Mesodermal cell (in vitro differentiated cells): ENCODE measurements at regions not wholly inside any gene's neighbourhood (a gene's known extent, or its start where the extent isn't known, plus 50 kb on each side); places are given as distances from the start of the nearest gene placed in this dataset.

ENCODE experiments used
- H3K27ac ChIP-seq: 2 replicates; pipeline ENCODE4 v1.7.0; 2013; ENCODE audit warnings: mild to moderate bottlenecking, low read depth, low read length, moderate library complexity; ENCODE audit not compliant: severe bottlenecking
- H3K36me3 ChIP-seq: 2 replicates; pipeline ENCODE4 v1.7.1; 2013; ENCODE audit warnings: mild to moderate bottlenecking, low read length, moderate library complexity; ENCODE audit not compliant: control insufficient read depth, insufficient read depth
- H3K4me1 ChIP-seq: one replicate; pipeline ENCODE4 v1.7.1; 2013; ENCODE audit warnings: mild to moderate bottlenecking, low read length; ENCODE audit not compliant: insufficient read depth, control insufficient read depth, poor library complexity, severe bottlenecking
- H3K4me3 ChIP-seq: 2 replicates; pipeline ENCODE4 v1.7.0; 2013; ENCODE audit warnings: low read length, control low read depth, mild to moderate bottlenecking; ENCODE audit not compliant: insufficient read depth, poor library complexity, severe bottlenecking; ENCODE audit errors: extremely low read depth
- H3K9me3 ChIP-seq: 2 replicates; pipeline ENCODE4 v1.7.1; 2013; ENCODE audit warnings: mild to moderate bottlenecking, low read length, moderate library complexity; ENCODE audit not compliant: control insufficient read depth
- WGBS, 2 experiments: methylation state at CpG; one replicate each; pipeline ENCODE4 v1.1.5; 2013; ENCODE audit warnings: missing lambda C conversion rate in 2 of 2; ENCODE audit not compliant: insufficient coverage in 2 of 2; 5-methylcytosine and 5-hydroxymethylcytosine counted together

- no peaks in the 10 kb centered on the region for H3K36me3 ChIP-seq
- 90 to 98% methylated on average over 3 of the region's 3 CpGs for WGBS, 2 experiments
- H3K27ac ChIP-seq, result no peak overlapping the region
Observed at GRCh38 chr2:158049129-158049855, 52.4 kb upstream of the UPP2 start.

GRCh38 chr2:158048327-158048726, 53.3 kb upstream of the UPP2 start:
- no peaks in the 10 kb centered on the region for H3K4me1 ChIP-seq
- 100% methylated on average over 2 of the region's 3 CpGs; no CpG with 5 or more reads in 1 of the 2 experiments for WGBS, 2 experiments
- no peaks in the 10 kb centered on the region for H3K9me3 ChIP-seq
- no peak overlapping the region for H3K27ac ChIP-seq
- no peak overlapping the region for H3K4me3 ChIP-seq
- no peaks in the 10 kb centered on the region for H3K36me3 ChIP-seq

More at GRCh38 chr2:158049129-158049855, 52.4 kb upstream of the UPP2 start:
- Histone ChIP-seq H3K4me1 (no peaks in the 10 kb centered on the region), H3K9me3 (no peaks in the 10 kb centered on the region), H3K4me3 (no peak overlapping the region)

- no peak overlapping the region for H3K27ac ChIP-seq
- H3K4me3 ChIP-seq, result no peak overlapping the region
- H3K9me3 ChIP-seq, result no peaks in the 10 kb centered on the region
- no peaks in the 10 kb centered on the region for H3K36me3 ChIP-seq
- WGBS, 2 experiments, result 83 to 84% methylated on average over 3 to 5 of the region's 5 CpGs
- peaks cover 5% of the 10 kb centered on the region for H3K4me1 ChIP-seq
Observed at GRCh38 chr2:158047156-158047611, 54.5 kb upstream of the UPP2 start.

GRCh38 chr2:158046121-158046880, 55.4 kb upstream of the UPP2 start:
- peaks cover 5% of the 10 kb centered on the region for H3K4me1 ChIP-seq
- no peak overlapping the region for H3K27ac ChIP-seq
- H3K9me3 ChIP-seq, result no peaks in the 10 kb centered on the region
- no peaks in the 10 kb centered on the region for H3K36me3 ChIP-seq
- 67 to 100% methylated on average over 1 of the region's 4 CpGs for WGBS, 2 experiments
- H3K4me3 ChIP-seq, result no peak overlapping the region

GRCh38 chr2:158045362-158045761, 56.3 kb upstream of the UPP2 start:
- 67 to 100% methylated on average over 1 to 3 of the region's 3 CpGs for WGBS, 2 experiments
- H3K4me1 ChIP-seq, result peaks cover 5% of the 10 kb centered on the region
- no peak overlapping the region for H3K4me3 ChIP-seq
- H3K9me3 ChIP-seq, result no peaks in the 10 kb centered on the region
- H3K36me3 ChIP-seq, result no peaks in the 10 kb centered on the region
- H3K27ac ChIP-seq, result no peak overlapping the region

GRCh38 chr2:158043181-158043948, 58.3 kb upstream of the UPP2 start:
- no peak overlapping the region for H3K4me3 ChIP-seq
- peak overlapping the region; percentile 75 for H3K27ac ChIP-seq
- 97 to 100% methylated on average over 2 of the region's 5 CpGs for WGBS, 2 experiments
- no peaks in the 10 kb centered on the region for H3K9me3 ChIP-seq
- peaks cover 5% of the 10 kb centered on the region for H3K4me1 ChIP-seq
- H3K36me3 ChIP-seq, result no peaks in the 10 kb centered on the region

- Histone ChIP-seq H3K9me3 (no peaks in the 10 kb centered on the region), H3K27ac (peak overlapping the region; percentile 75), H3K36me3 (no peaks in the 10 kb centered on the region), H3K4me3 (no peak overlapping the region), H3K4me1 (peaks cover 5% of the 10 kb centered on the region)
- WGBS, 2 experiments, result 61% methylated on average over 2 of the region's 6 CpGs; no CpG with 5 or more reads in 1 of the 2 experiments
Observed at GRCh38 chr2:158042666-158043065, 59.0 kb upstream of the UPP2 start.

- no peaks in the 10 kb centered on the region for H3K36me3 ChIP-seq
- no peaks in the 10 kb centered on the region for H3K9me3 ChIP-seq
- H3K27ac ChIP-seq, result peak overlapping the region; percentile 75
- H3K4me1 ChIP-seq, result peaks cover 5% of the 10 kb centered on the region
- no peak overlapping the region for H3K4me3 ChIP-seq
- no CpG with 5 or more reads among the region's 2 CpGs for whole genome bisulfite sequencing, 2 experiments
Observed at GRCh38 chr2:158042245-158042644, 59.4 kb upstream of the UPP2 start.

- H3K4me1 ChIP-seq, result peaks cover 5% of the 10 kb centered on the region
- 67% methylated on average over 1 of the region's 2 CpGs; no CpG with 5 or more reads in 1 of the 2 experiments for WGBS, 2 experiments
Observed at GRCh38 chr2:158041400-158041799, 60.3 kb upstream of the UPP2 start.

GRCh38 chr2:158038901-158039300, 62.8 kb upstream of the UPP2 start:
- H3K4me1 ChIP-seq, result peaks cover 5% of the 10 kb centered on the region
- 96 to 100% methylated on average over 3 to 5 of the region's 5 CpGs for WGBS, 2 experiments
- no peak overlapping the region for H3K4me3 ChIP-seq

More at GRCh38 chr2:158041400-158041799, 60.3 kb upstream of the UPP2 start:
- no peak overlapping the region for H3K4me3 ChIP-seq
- H3K27ac ChIP-seq, result no peak overlapping the region
- H3K9me3 ChIP-seq, result no peaks in the 10 kb centered on the region
- H3K36me3 ChIP-seq, result no peaks in the 10 kb centered on the region

More at GRCh38 chr2:158038901-158039300, 62.8 kb upstream of the UPP2 start:
- H3K36me3 ChIP-seq, result no peaks in the 10 kb centered on the region
- H3K9me3 ChIP-seq, result no peaks in the 10 kb centered on the region
- no peak overlapping the region for H3K27ac ChIP-seq
